BLaER1 (cell line): ENCODE measurements at regions not wholly inside any gene's neighbourhood (a gene's known extent, or its start where the extent isn't known, plus 50 kb on each side); places are given as distances from the start of the nearest gene placed in this dataset.

Experiments
- H3K27ac ChIP-seq: shearing (Covaris generic); formaldehyde crosslinking; 2 replicates; pipeline ENCODE4 v1.8.1; 2022
- H3K27me3 ChIP-seq: shearing (Covaris generic); formaldehyde crosslinking; 2 replicates; pipeline ENCODE4 v1.8.1; 2022
- H3K36me3 ChIP-seq: shearing (Covaris generic); formaldehyde crosslinking; 2 replicates; pipeline ENCODE4 v1.8.1; 2022
- H3K4me1 ChIP-seq: shearing (Covaris generic); formaldehyde crosslinking; 2 replicates; pipeline ENCODE4 v1.8.1; 2022
- H3K4me2 ChIP-seq: shearing (Covaris generic); formaldehyde crosslinking; 2 replicates; pipeline ENCODE4 v1.8.1; 2022
- H3K4me3 ChIP-seq: shearing (Covaris generic); formaldehyde crosslinking; 2 replicates; pipeline ENCODE4 v1.8.1; 2022
- H3K9ac ChIP-seq: shearing (Covaris generic); formaldehyde crosslinking; 2 replicates; pipeline ENCODE4 v1.8.1; 2022
- H3K9me3 ChIP-seq: shearing (Covaris generic); formaldehyde crosslinking; 2 replicates; pipeline ENCODE4 v1.8.1; 2022
- H4K20me1 ChIP-seq: shearing (Covaris generic); formaldehyde crosslinking; 2 replicates; pipeline ENCODE4 v1.8.1; 2022
- Cebpa-rat ChIP-seq: shearing (Covaris generic); IDR thresholded peaks from 2 replicates; pipeline ENCODE4 v1.8.1; 2022

- H3K4me3 ChIP-seq = no peak overlapping the region
- H3K36me3 ChIP-seq = no peaks in the 10 kb centered on the region
- no peak overlapping the region for H3K4me2 ChIP-seq
- H3K27me3 ChIP-seq = no peaks in the 10 kb centered on the region
- H3K27ac ChIP-seq = no peak overlapping the region
- no peaks in the 10 kb centered on the region for H3K4me1 ChIP-seq
- no peaks in the 10 kb centered on the region for H4K20me1 ChIP-seq
- no peak for TF ChIP-seq Cebpa-rat
- peaks cover 10% of the 10 kb centered on the region; the same call in 1 of the 2 replicates for H3K9me3 ChIP-seq
- no peak overlapping the region for H3K9ac ChIP-seq
Measured at GRCh38 chr6:98471444-98471843, 362.9 kb upstream of the POU3F2 start.

GRCh38 chr6:98477231-98477630, 357.1 kb upstream of the POU3F2 start:
- Histone ChIP-seq H3K36me3 (no peaks in the 10 kb centered on the region), H3K4me2 (no peak overlapping the region), H4K20me1 (no peaks in the 10 kb centered on the region), H3K27me3 (no peaks in the 10 kb centered on the region), H3K4me3 (no peak overlapping the region), H3K4me1 (no peaks in the 10 kb centered on the region), H3K9me3 (no peaks in the 10 kb centered on the region), H3K9ac (no peak overlapping the region), H3K27ac (no peak overlapping the region)
- TF ChIP-seq Cebpa-rat = no peak

- H3K9ac ChIP-seq = no peak overlapping the region
- H3K36me3 ChIP-seq = no peaks in the 10 kb centered on the region
- H3K4me2 ChIP-seq = no peak overlapping the region
- no peaks in the 10 kb centered on the region for H3K4me1 ChIP-seq
- no peaks in the 10 kb centered on the region for H3K27me3 ChIP-seq
- H3K9me3 ChIP-seq = no peaks in the 10 kb centered on the region
- no peaks in the 10 kb centered on the region for H4K20me1 ChIP-seq
- no peak overlapping the region for H3K4me3 ChIP-seq
- no peak for TF ChIP-seq Cebpa-rat
- no peak overlapping the region for H3K27ac ChIP-seq
Measured at GRCh38 chr6:98484696-98485095, 349.7 kb upstream of the POU3F2 start.

- no peak for TF ChIP-seq Cebpa-rat
- H3K27ac ChIP-seq = no peak overlapping the region
- no peak overlapping the region for H3K4me2 ChIP-seq
- no peak overlapping the region for H3K4me3 ChIP-seq
- no peaks in the 10 kb centered on the region for H4K20me1 ChIP-seq
- H3K4me1 ChIP-seq = no peaks in the 10 kb centered on the region
- H3K36me3 ChIP-seq = no peaks in the 10 kb centered on the region
- no peaks in the 10 kb centered on the region for H3K27me3 ChIP-seq
- H3K9me3 ChIP-seq = no peaks in the 10 kb centered on the region
- no peak overlapping the region for H3K9ac ChIP-seq
Measured at GRCh38 chr6:98485593-98485992, 348.8 kb upstream of the POU3F2 start.

GRCh38 chr6:98486057-98486456, 348.3 kb upstream of the POU3F2 start:
- H3K9me3 ChIP-seq = no peaks in the 10 kb centered on the region
- H3K27ac ChIP-seq = no peak overlapping the region
- no peaks in the 10 kb centered on the region for H3K4me1 ChIP-seq
- H3K9ac ChIP-seq = no peak overlapping the region
- H3K27me3 ChIP-seq = no peaks in the 10 kb centered on the region
- TF ChIP-seq Cebpa-rat = no peak
- no peaks in the 10 kb centered on the region for H3K36me3 ChIP-seq
- no peak overlapping the region for H3K4me3 ChIP-seq
- H4K20me1 ChIP-seq = no peaks in the 10 kb centered on the region
- no peak overlapping the region for H3K4me2 ChIP-seq

GRCh38 chr6:98487612-98488011, 346.8 kb upstream of the POU3F2 start:
- H3K9ac ChIP-seq = no peak overlapping the region
- H3K27me3 ChIP-seq = no peaks in the 10 kb centered on the region
- H3K36me3 ChIP-seq = no peaks in the 10 kb centered on the region
- no peak overlapping the region for H3K27ac ChIP-seq
- H4K20me1 ChIP-seq = no peaks in the 10 kb centered on the region
- H3K4me3 ChIP-seq = no peak overlapping the region
- H3K4me1 ChIP-seq = no peaks in the 10 kb centered on the region
- no peaks in the 10 kb centered on the region for H3K9me3 ChIP-seq
- H3K4me2 ChIP-seq = no peak overlapping the region
- TF ChIP-seq Cebpa-rat = no peak

GRCh38 chr6:98498144-98498775, 336.1 kb upstream of the POU3F2 start:
- H3K27ac ChIP-seq = no peak overlapping the region

GRCh38 chr6:98498866-98499265, 335.5 kb upstream of the POU3F2 start:
- Histone ChIP-seq H3K27ac (no peak overlapping the region), H3K4me3 (no peak overlapping the region), H3K4me2 (no peak overlapping the region), H3K9ac (no peak overlapping the region), H3K4me1 (no peaks in the 10 kb centered on the region), H3K9me3 (no peaks in the 10 kb centered on the region), H3K27me3 (no peaks in the 10 kb centered on the region), H3K36me3 (no peaks in the 10 kb centered on the region), H4K20me1 (no peaks in the 10 kb centered on the region)
- no peak for TF ChIP-seq Cebpa-rat

More at GRCh38 chr6:98498144-98498775, 336.1 kb upstream of the POU3F2 start:
- H3K9me3 ChIP-seq = no peaks in the 10 kb centered on the region
- H3K36me3 ChIP-seq = no peaks in the 10 kb centered on the region
- no peak overlapping the region for H3K4me2 ChIP-seq
- TF ChIP-seq Cebpa-rat = no peak
- no peaks in the 10 kb centered on the region for H3K4me1 ChIP-seq
- no peaks in the 10 kb centered on the region for H3K27me3 ChIP-seq
- H4K20me1 ChIP-seq = no peaks in the 10 kb centered on the region
- no peak overlapping the region for H3K9ac ChIP-seq
- no peak overlapping the region for H3K4me3 ChIP-seq

GRCh38 chr6:98514073-98514720, 320.2 kb upstream of the POU3F2 start:
- Histone ChIP-seq H3K4me1 (no peaks in the 10 kb centered on the region), H3K27me3 (no peaks in the 10 kb centered on the region), H3K9ac (no peak overlapping the region), H4K20me1 (no peaks in the 10 kb centered on the region), H3K4me3 (no peak overlapping the region), H3K9me3 (no peaks in the 10 kb centered on the region), H3K36me3 (no peaks in the 10 kb centered on the region), H3K27ac (no peak overlapping the region), H3K4me2 (no peak overlapping the region)
- no peak for TF ChIP-seq Cebpa-rat

- Histone ChIP-seq H3K9me3 (no peaks in the 10 kb centered on the region), H3K4me3 (no peak overlapping the region), H3K27me3 (no peaks in the 10 kb centered on the region), H3K27ac (no peak overlapping the region), H3K36me3 (no peaks in the 10 kb centered on the region), H3K4me1 (no peaks in the 10 kb centered on the region), H3K9ac (no peak overlapping the region), H4K20me1 (no peaks in the 10 kb centered on the region), H3K4me2 (no peak overlapping the region)
- no peak for TF ChIP-seq Cebpa-rat
Measured at GRCh38 chr6:98514796-98515195, 319.6 kb upstream of the POU3F2 start.
